Nucleus accumbens (tissue), 56 donors: ENCODE measurements at regions not wholly inside any gene's neighbourhood (a gene's known extent, or its start where the extent isn't known, plus 50 kb on each side); places are given as distances from the start of the nearest gene placed in this dataset.
A peak's percentile ranks its signal among the peaks of the same experiment; 100 is the strongest.

Experiments used
- DNase-seq, 56 donors: peaks; one replicate each; lab custom pipeline; 2025; lab: John Stamatoyannopoulos, UW

- no peak for DNase-seq
These were observed 112.1 kb upstream of the PIK3C3 start for GRCh38 chr18:41842886-41843285.

GRCh38 chr18:41829647-41830516 is 125.2 kb upstream of the PIK3C3 start:
- no peak for DNase-seq

- DNase-seq, result no peak
These were observed 126.9 kb upstream of the PIK3C3 start for GRCh38 chr18:41828137-41828536.

- DNase-seq, result no peak
These were observed 134.2 kb upstream of the PIK3C3 start for GRCh38 chr18:41820784-41821183.

GRCh38 chr18:41818381-41819355 is 136.4 kb upstream of the PIK3C3 start:
- DNase-seq, result no peak

- no peak for DNase-seq
These were observed 140.4 kb upstream of the PIK3C3 start for GRCh38 chr18:41814651-41815050.

GRCh38 chr18:41809652-41810051 is 145.4 kb upstream of the PIK3C3 start:
- DNase-seq, result no peak

GRCh38 chr18:41805341-41805740 is 149.7 kb upstream of the PIK3C3 start:
- no peak for DNase-seq

- DNase-seq, result no peak
These were observed 156.2 kb upstream of the PIK3C3 start for GRCh38 chr18:41798879-41799278.

GRCh38 chr18:41790687-41791086 is 164.3 kb upstream of the PIK3C3 start:
- no peak for DNase-seq

- DNase-seq, result no peak
These were observed 166.0 kb upstream of the PIK3C3 start for GRCh38 chr18:41789001-41789400.

GRCh38 chr18:41783879-41784278 is 171.2 kb upstream of the PIK3C3 start:
- DNase-seq, result no peak

GRCh38 chr18:41783065-41783818 is 171.8 kb upstream of the PIK3C3 start:
- DNase-seq, result no peak

- no peak for DNase-seq
These were observed 183.1 kb upstream of the PIK3C3 start for GRCh38 chr18:41771973-41772372.

GRCh38 chr18:41769265-41769664 is 185.8 kb upstream of the PIK3C3 start:
- no peak for DNase-seq

- no peak for DNase-seq
These were observed 186.6 kb upstream of the PIK3C3 start for GRCh38 chr18:41768467-41768866.

GRCh38 chr18:41767960-41768359 is 187.1 kb upstream of the PIK3C3 start:
- peak in 1 of 56 donors; percentile 2 for DNase-seq

- no peak for DNase-seq
These were observed 189.6 kb upstream of the PIK3C3 start for GRCh38 chr18:41765460-41765859.

GRCh38 chr18:41763361-41763760 is 191.7 kb upstream of the PIK3C3 start:
- DNase-seq, result peak in 9 of 56 donors; percentile 2 to 57 (median 11)

GRCh38 chr18:41761333-41762018 is 193.6 kb upstream of the PIK3C3 start:
- DNase-seq, result no peak
